Endothelial cell (in vitro differentiated cells): ENCODE measurements at regions not wholly inside any gene's neighbourhood (a gene's known extent, or its start where the extent isn't known, plus 50 kb on each side); places are given as distances from the start of the nearest gene placed in this dataset.

ENCODE experiments used
- DNase-seq: peaks from one replicate; pipeline ENCODE4 v3.0.0; 2021; ENCODE audit warnings: low spot score
- H3K27ac Mint-ChIP-seq: one replicate; pipeline ENCODE4 v1.8.0; 2021; ENCODE audit warnings: mixed read lengths, inconsistent platforms; ENCODE audit not compliant: unreplicated experiment
- H3K27me3 Mint-ChIP-seq: one replicate; pipeline ENCODE4 v1.8.0; 2021; ENCODE audit warnings: mild to moderate bottlenecking, moderate library complexity, mixed read lengths, inconsistent platforms; ENCODE audit not compliant: unreplicated experiment
- H3K36me3 Mint-ChIP-seq: one replicate; pipeline ENCODE4 v1.8.0; 2021; ENCODE audit warnings: mild to moderate bottlenecking, low read depth, mixed read lengths, inconsistent platforms; ENCODE audit not compliant: unreplicated experiment
- H3K4me1 Mint-ChIP-seq: one replicate; pipeline ENCODE4 v1.8.0; 2021; ENCODE audit warnings: mild to moderate bottlenecking, mixed read lengths, inconsistent platforms; ENCODE audit not compliant: unreplicated experiment
- H3K4me3 Mint-ChIP-seq: one replicate; pipeline ENCODE4 v1.8.0; 2021; ENCODE audit warnings: mild to moderate bottlenecking, mixed read lengths, inconsistent platforms; ENCODE audit not compliant: unreplicated experiment
- H3K9me3 Mint-ChIP-seq: one replicate; pipeline ENCODE4 v1.8.0; 2021; ENCODE audit warnings: mixed read lengths, inconsistent platforms; ENCODE audit not compliant: unreplicated experiment
- CTCF ChIP-seq: fragments of 200-600 bp; sonication (generic); IDR thresholded peaks from one replicate; pipeline ENCODE4 v1.5.0; 2021; ENCODE audit warnings: antibody characterized with exemption; ENCODE audit not compliant: unreplicated experiment

- Mint-ChIP-seq H3K4me3 (no peak overlapping the region), H3K27ac (no peak overlapping the region), H3K36me3 (peaks cover 4% of the 10 kb centered on the region), H3K4me1 (no peaks in the 10 kb centered on the region), H3K9me3 (no peaks in the 10 kb centered on the region), H3K27me3 (no peaks in the 10 kb centered on the region)
- TF ChIP-seq CTCF: no peak
- no peak for DNase-seq
Observed at GRCh38 chr11:131043251-131043650, 127.0 kb upstream of the SNX19 start.

- no peaks in the 10 kb centered on the region for H3K27me3 Mint-ChIP-seq
Observed at GRCh38 chr11:131044851-131045250, 128.6 kb upstream of the SNX19 start.

GRCh38 chr11:131052367-131052766 lies 136.1 kb upstream of the SNX19 start:
- H3K4me3 Mint-ChIP-seq: no peak overlapping the region
- no peaks in the 10 kb centered on the region for H3K27me3 Mint-ChIP-seq
- no peaks in the 10 kb centered on the region for H3K4me1 Mint-ChIP-seq
- H3K9me3 Mint-ChIP-seq: no peaks in the 10 kb centered on the region
- TF ChIP-seq CTCF: no peak
- peaks cover 4% of the 10 kb centered on the region for H3K36me3 Mint-ChIP-seq
- no peak for DNase-seq
- H3K27ac Mint-ChIP-seq: no peak overlapping the region

More at GRCh38 chr11:131044851-131045250, 128.6 kb upstream of the SNX19 start:
- Mint-ChIP-seq H3K4me3 (no peak overlapping the region), H3K9me3 (no peaks in the 10 kb centered on the region), H3K4me1 (no peaks in the 10 kb centered on the region), H3K27ac (no peak overlapping the region), H3K36me3 (peaks cover 4% of the 10 kb centered on the region)
- no peak for DNase-seq
- TF ChIP-seq CTCF: no peak

- TF ChIP-seq CTCF: no peak
- H3K9me3 Mint-ChIP-seq: no peaks in the 10 kb centered on the region
- H3K4me3 Mint-ChIP-seq: no peak overlapping the region
- no peak for DNase-seq
- H3K36me3 Mint-ChIP-seq: no peaks in the 10 kb centered on the region
- H3K4me1 Mint-ChIP-seq: no peaks in the 10 kb centered on the region
- no peak overlapping the region for H3K27ac Mint-ChIP-seq
- H3K27me3 Mint-ChIP-seq: no peaks in the 10 kb centered on the region
Observed at GRCh38 chr11:131056036-131056435, 139.8 kb upstream of the SNX19 start.

GRCh38 chr11:131063638-131064037 lies 147.4 kb upstream of the SNX19 start:
- H3K4me1 Mint-ChIP-seq: peaks cover 10% of the 10 kb centered on the region
- no peaks in the 10 kb centered on the region for H3K9me3 Mint-ChIP-seq
- no peak for DNase-seq
- H3K27ac Mint-ChIP-seq: no peak overlapping the region
- TF ChIP-seq CTCF: no peak
- no peaks in the 10 kb centered on the region for H3K36me3 Mint-ChIP-seq
- no peak overlapping the region for H3K4me3 Mint-ChIP-seq
- peaks cover 1% of the 10 kb centered on the region for H3K27me3 Mint-ChIP-seq
